ENCODE measurements at regions not wholly inside any gene's neighbourhood (a gene's known extent, or its start where the extent isn't known, plus 50 kb on each side); places are given as distances from the start of the nearest gene placed in this dataset.

DNA sequence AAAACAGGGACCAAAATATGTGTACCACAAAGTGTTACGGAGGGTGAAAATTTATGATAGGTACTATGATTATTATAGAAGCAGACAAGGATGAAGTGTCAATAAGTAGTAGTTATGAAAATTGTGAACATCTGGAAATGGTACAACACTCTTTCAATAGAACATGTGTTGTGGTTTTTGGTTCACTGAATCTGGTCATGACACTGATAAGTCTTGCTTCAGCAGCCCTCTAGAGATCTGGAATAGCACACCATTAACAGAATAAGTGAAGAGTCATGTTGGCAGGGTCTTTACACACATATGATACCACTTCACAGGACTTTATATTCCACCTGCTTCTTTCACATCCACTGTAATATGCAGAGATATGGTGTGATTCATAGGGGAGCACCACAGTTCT, 985.2 kb upstream of the SEMA6D start:
- intact Hi-C loops (cut with DNase I; ENCODE audit: low total_unique reads), result no loop called here
- WGBS, 2 donors, result 69 to 84% methylated on average over 1 of the region's 1 CpG

DNA sequence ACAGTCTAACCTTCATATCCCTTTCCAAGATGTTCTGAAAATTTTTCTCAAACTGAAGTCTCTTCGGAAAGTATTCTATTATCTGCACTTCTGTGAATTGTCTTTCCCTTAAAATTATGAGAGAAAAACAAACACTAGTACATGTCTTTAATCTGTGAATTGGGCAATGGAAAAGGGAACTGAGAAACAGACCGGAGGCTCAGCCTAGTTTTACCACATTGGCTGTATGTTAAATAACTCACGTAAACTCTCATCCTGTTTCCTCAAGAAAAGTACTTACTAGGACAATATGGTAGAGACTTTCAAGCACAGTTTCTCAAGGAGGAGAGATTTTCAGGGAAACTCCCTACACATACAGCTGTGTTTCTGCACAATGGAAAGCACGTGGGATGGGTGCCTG, 982.2 kb upstream of the SEMA6D start:
- no peak for DNase-seq (ENCODE audit: low spot score in 2 of 2)
- intact Hi-C loops (cut with DNase I; ENCODE audit: low total_unique reads), result no loop called here
- no peak overlapping the region for H3K4me3 ChIP-seq (ENCODE audit: low read depth, poor library complexity, severe bottlenecking)
- 75 to 76% methylated on average over 4 of the region's 4 CpGs for WGBS, 2 donors
- TF ChIP-seq, protein P1, sequence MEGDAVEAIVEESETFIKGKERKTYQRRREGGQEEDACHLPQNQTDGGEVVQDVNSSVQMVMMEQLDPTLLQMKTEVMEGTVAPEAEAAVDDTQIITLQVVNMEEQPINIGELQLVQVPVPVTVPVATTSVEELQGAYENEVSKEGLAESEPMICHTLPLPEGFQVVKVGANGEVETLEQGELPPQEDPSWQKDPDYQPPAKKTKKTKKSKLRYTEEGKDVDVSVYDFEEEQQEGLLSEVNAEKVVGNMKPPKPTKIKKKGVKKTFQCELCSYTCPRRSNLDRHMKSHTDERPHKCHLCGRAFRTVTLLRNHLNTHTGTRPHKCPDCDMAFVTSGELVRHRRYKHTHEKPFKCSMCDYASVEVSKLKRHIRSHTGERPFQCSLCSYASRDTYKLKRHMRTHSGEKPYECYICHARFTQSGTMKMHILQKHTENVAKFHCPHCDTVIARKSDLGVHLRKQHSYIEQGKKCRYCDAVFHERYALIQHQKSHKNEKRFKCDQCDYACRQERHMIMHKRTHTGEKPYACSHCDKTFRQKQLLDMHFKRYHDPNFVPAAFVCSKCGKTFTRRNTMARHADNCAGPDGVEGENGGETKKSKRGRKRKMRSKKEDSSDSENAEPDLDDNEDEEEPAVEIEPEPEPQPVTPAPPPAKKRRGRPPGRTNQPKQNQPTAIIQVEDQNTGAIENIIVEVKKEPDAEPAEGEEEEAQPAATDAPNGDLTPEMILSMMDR (IDR thresholded peaks at IDR 0.05), result no peak
- TF ChIP-seq POLR2A (IDR thresholded peaks at IDR 0.05), result no peak

More for the DNA sequence above, 985.2 kb upstream of the SEMA6D start:
- H3K4me3 ChIP-seq (ENCODE audit: low read depth, poor library complexity, severe bottlenecking), result no peak overlapping the region
- DNase-seq (ENCODE audit: low spot score in 2 of 2), result no peak
- TF ChIP-seq, protein P1 (IDR thresholded peaks at IDR 0.05), result no peak
- no peak for TF ChIP-seq POLR2A (IDR thresholded peaks at IDR 0.05)

DNA sequence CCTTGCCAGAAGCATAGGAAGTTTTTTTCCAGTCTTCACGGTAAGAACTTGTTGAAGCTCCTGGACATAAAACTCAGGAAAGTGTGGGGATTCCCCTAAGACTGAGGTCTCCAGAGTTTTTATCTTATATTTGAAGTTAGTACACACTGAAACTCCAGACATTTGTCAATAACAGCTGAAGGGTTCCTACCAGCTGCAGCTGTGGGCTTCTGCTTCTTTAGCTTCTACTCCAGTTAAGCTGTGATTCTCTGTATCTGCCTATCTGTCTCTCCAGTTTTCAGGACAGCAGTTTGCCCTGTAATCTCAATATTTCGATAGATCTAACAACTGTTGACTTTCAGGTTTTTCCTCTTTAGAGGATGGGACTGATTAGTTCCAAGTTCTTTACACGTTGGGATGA, 966.0 kb upstream of the SEMA6D start:
- TF ChIP-seq, protein P1 (IDR thresholded peaks at IDR 0.05), result no peak
- TF ChIP-seq POLR2A (IDR thresholded peaks at IDR 0.05), result no peak
- no peak for DNase-seq (ENCODE audit: low spot score in 2 of 2)
- intact Hi-C loops (cut with DNase I; ENCODE audit: low total_unique reads), result no loop called here
- WGBS, 2 donors, result 29 to 30% methylated on average over 3 of the region's 3 CpGs
- H3K4me3 ChIP-seq (ENCODE audit: low read depth, poor library complexity, severe bottlenecking), result no peak overlapping the region

DNA sequence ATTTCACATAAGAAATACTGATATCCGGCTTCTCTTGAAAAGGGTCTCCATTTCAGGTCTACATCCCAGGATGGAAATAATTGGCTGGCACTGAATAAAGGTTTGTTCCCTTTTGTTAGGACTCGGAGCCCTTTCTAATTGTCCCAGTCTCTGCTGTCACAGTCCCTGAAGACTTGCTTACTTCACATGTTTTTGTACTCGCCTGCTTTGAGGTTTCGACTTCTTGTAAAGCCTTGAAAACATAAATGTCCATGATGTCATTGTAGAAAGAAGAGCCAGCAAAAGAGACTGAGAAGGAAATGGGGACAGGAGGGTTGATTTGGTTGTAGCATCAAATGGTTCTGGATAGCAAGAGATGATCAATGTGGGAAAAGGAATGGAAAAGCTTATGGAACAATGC, 963.4 kb upstream of the SEMA6D start:
- intact Hi-C loops (cut with DNase I; ENCODE audit: low total_unique reads), result no loop called here
- 71 to 78% methylated on average over 4 of the region's 4 CpGs for WGBS, 2 donors
- no peak for TF ChIP-seq POLR2A (IDR thresholded peaks at IDR 0.05)
- TF ChIP-seq, protein P1 (IDR thresholded peaks at IDR 0.05), result no peak
- DNase-seq (ENCODE audit: low spot score in 2 of 2), result no peak
- H3K4me3 ChIP-seq (ENCODE audit: low read depth, poor library complexity, severe bottlenecking), result no peak overlapping the region

DNA sequence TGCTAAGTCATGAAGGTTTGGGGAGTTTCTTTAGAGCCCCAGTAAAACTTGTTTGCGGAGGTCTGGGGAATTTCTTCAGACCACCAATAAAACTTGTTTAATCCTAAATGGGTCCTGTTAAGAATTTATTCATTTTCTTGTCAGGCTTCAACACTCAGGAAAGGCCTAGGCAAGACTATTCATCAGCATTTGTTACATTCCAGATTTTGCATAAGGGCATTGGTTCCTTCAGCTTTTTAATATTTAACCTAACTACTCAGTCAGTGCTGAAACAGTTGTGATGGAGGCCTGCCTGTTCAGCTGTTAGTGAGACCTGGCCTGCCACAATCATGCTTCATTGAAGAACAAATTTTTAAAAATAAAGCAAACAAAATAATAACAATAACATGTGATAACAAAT, 954.2 kb upstream of the SEMA6D start:
- 91 to 100% methylated on average over 1 of the region's 1 CpG for WGBS, 2 donors
- intact Hi-C loops (cut with DNase I; ENCODE audit: low total_unique reads), result no loop called here
- no peak for TF ChIP-seq POLR2A (IDR thresholded peaks at IDR 0.05)
- TF ChIP-seq, protein P1 (IDR thresholded peaks at IDR 0.05), result no peak
- DNase-seq (ENCODE audit: low spot score in 2 of 2), result no peak
- H3K4me3 ChIP-seq (ENCODE audit: low read depth, poor library complexity, severe bottlenecking), result no peak overlapping the region

DNA sequence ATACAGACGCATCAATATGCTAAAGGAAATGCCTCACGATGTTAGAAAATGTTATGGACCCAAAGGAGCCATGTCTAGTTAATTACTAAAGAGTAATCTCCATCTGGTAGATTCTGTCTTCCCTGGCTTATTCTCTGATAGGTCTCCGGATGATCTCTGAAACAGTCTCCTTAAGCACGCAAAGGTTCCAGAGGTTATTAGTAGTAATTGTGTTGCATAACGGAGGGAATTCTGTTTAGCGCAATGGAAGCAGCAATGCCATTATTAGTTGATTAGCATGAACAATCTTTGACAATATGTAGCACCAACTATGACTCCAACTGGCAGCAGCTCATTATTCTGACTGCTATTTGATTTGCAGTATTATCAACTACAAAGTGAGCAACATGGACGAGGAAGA, 952.5 kb upstream of the SEMA6D start:
- intact Hi-C loops (cut with DNase I; ENCODE audit: low total_unique reads), result no loop called here
- 80 to 87% methylated on average over 7 of the region's 7 CpGs for WGBS, 2 donors
- no peak overlapping the region for H3K4me3 ChIP-seq (ENCODE audit: low read depth, poor library complexity, severe bottlenecking)
- no peak for DNase-seq (ENCODE audit: low spot score in 2 of 2)
- no peak for TF ChIP-seq POLR2A (IDR thresholded peaks at IDR 0.05)
- TF ChIP-seq, protein P1 (IDR thresholded peaks at IDR 0.05), result no peak

Data from lower leg skin (tissue), 4 donors.